ENCODE measurements at regions not wholly inside any gene's neighbourhood (a gene's known extent, or its start where the extent isn't known, plus 50 kb on each side); places are given as distances from the start of the nearest gene placed in this dataset.

DNA sequence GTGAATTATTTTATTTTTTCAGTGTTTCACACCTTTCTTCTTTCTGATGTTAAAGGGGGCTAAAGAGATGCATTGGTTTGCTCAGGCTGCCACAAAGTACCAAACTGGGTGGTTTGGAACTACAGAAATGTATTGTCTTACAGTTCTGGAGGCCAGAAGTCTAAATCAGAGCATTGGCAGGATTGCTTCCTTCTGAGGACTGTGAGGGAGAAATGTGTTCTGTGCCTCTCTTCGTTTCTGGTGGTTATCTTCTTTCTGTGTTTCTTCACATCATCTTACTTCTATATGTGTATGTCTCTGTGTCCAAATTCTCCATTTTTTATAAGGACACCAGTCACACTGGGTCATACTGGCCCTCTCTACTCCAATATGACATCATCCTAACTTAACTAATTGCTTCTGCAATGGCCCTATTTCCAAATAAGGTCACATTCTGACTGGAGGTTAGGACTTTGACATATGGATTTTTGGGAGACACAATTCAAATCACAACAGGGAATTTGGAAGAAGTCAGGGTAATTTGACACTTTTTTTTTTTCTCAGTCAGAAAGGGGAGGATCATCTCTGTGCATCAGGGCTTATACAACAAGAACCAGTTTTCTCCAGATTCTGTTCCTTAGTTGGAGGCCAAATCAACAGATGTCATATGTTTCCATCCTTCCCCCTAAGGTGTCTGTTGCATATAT lies 188.2 kb downstream of the KCNRG start:
- DNase-seq (ENCODE audit: insufficient read length, low spot score) = no peak
- TF ChIP-seq, protein P1, sequence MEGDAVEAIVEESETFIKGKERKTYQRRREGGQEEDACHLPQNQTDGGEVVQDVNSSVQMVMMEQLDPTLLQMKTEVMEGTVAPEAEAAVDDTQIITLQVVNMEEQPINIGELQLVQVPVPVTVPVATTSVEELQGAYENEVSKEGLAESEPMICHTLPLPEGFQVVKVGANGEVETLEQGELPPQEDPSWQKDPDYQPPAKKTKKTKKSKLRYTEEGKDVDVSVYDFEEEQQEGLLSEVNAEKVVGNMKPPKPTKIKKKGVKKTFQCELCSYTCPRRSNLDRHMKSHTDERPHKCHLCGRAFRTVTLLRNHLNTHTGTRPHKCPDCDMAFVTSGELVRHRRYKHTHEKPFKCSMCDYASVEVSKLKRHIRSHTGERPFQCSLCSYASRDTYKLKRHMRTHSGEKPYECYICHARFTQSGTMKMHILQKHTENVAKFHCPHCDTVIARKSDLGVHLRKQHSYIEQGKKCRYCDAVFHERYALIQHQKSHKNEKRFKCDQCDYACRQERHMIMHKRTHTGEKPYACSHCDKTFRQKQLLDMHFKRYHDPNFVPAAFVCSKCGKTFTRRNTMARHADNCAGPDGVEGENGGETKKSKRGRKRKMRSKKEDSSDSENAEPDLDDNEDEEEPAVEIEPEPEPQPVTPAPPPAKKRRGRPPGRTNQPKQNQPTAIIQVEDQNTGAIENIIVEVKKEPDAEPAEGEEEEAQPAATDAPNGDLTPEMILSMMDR (IDR thresholded peaks at IDR 0.05; ENCODE audit: insufficient read depth, missing control alignments) = no peak
- peak; percentile 29 for FAIRE-seq

GRCh38 chr13:50205581-50205980 lies 190.3 kb downstream of the KCNRG start:
- DNase-seq (ENCODE audit: insufficient read length, low spot score) = no peak
- TF ChIP-seq, protein P1 (IDR thresholded peaks at IDR 0.05; ENCODE audit: insufficient read depth, missing control alignments) = no peak
- no peak for FAIRE-seq

GRCh38 chr13:50208826-50209335 lies 193.6 kb downstream of the KCNRG start:
- TF ChIP-seq, protein P1 (IDR thresholded peaks at IDR 0.05; ENCODE audit: insufficient read depth, missing control alignments) = no peak
- no peak for DNase-seq (ENCODE audit: insufficient read length, low spot score)
- peak; percentile 25 for FAIRE-seq

DNA sequence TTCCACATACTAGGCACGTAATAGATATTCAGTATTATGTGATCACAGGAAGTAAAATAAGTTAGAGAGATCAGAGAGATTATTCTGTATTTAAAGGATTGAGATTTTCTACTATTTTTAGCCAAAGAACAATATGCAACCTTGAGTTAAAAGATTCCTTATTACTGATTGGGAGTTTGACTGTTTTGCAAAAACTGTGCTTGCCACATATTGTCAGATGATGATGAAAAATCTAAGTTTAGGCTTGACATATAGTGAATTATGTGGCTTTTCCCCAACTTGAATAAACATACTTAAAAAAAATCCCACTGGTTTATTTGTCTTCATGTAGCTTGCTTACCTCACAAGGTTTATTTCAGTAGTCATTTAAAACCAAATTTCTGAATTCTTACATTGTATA lies 194.4 kb downstream of the KCNRG start:
- DNase-seq (ENCODE audit: insufficient read length, low spot score) (no peak), FAIRE-seq (no peak)
- TF ChIP-seq, protein P1 (IDR thresholded peaks at IDR 0.05; ENCODE audit: insufficient read depth, missing control alignments) = no peak

- TF ChIP-seq, protein P1 (IDR thresholded peaks at IDR 0.05; ENCODE audit: insufficient read depth, missing control alignments) = no peak
- DNase-seq (ENCODE audit: insufficient read length, low spot score) = no peak
- FAIRE-seq = no peak
Measured at GRCh38 chr13:50213526-50213925, 198.3 kb downstream of the KCNRG start.

DNA sequence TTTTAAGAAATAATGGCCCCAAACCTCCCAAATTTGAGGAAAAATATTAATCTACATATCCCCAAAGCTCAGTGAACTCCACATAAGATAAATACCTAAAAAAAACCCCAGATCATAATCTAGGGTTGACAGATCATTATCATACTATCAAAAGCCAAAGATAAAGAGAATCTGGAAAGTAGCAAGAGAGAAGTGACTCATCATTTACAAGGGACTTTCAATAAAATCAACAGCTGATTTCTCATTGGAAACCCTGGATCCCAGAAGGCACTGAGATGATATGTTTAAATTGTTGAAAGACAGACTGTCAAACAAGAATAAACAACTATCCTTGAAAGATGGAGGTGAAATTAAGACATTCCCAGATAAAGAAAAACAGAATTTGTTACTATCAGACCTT lies 199.3 kb downstream of the KCNRG start:
- DNase-seq (ENCODE audit: insufficient read length, low spot score) (no peak), FAIRE-seq (no peak)
- TF ChIP-seq, protein P1 (IDR thresholded peaks at IDR 0.05; ENCODE audit: insufficient read depth, missing control alignments) = no peak

- DNase-seq (ENCODE audit: insufficient read length, low spot score) = no peak
- FAIRE-seq = no peak
- TF ChIP-seq, protein P1 (IDR thresholded peaks at IDR 0.05; ENCODE audit: insufficient read depth, missing control alignments) = no peak
Measured at GRCh38 chr13:50215399-50215798, 200.2 kb downstream of the KCNRG start.

All from D721Med (cell line).